ENCODE measurements at regions not wholly inside any gene's neighbourhood (a gene's known extent, or its start where the extent isn't known, plus 50 kb on each side); places are given as distances from the start of the nearest gene placed in this dataset.

DNA sequence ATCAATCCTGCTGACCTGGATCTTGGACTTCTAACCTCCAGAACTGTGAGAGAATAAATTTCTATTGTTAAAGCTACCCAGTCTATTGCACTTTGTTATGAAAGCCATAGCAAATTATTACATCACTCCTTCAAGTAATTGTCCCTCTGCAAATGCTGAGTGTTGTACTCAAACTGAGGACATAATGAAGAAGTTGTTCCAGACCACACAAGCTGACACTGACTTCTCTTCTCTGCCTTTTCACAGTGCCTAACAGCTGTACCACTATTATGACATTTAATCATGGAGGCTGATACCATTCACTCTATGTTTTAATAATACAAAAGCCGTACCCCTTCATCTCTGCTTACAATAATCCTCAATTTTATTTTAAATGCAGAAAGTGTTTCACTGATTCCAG, 424.1 kb upstream of the PIK3C3 start:
- no peak overlapping the region for H3K4me3 Mint-ChIP-seq
- H3K9me3 Mint-ChIP-seq: no peaks in the 10 kb centered on the region
- H3K4me1 Mint-ChIP-seq (ENCODE audit: low read depth): no peaks in the 10 kb centered on the region
- no peaks in the 10 kb centered on the region for H3K36me3 Mint-ChIP-seq (ENCODE audit: low read depth)
- intact Hi-C loops (cut with micrococcal nuclease): no loop called here
- no peak overlapping the region for H3K27ac Mint-ChIP-seq
- no peaks in the 10 kb centered on the region for H3K27me3 Mint-ChIP-seq

DNA sequence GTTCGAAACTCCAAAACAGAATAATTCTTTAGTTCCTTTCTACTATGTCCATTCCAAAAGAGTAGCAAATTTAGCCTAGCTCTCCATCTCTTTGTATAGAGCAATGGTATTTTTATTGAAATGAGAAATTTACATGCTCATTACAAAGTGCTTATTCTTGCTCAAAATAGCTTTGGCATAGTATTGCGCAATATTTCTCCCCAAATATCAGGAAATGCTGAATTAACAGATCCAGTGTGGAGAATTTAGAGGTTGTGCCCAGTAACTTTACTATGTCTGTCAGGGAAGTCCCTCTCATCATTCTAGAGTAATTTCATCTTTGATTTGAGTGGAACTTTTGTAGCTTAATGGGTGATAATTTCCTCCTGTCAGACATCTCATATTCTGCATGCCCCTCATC, 425.9 kb upstream of the PIK3C3 start:
- Mint-ChIP-seq H3K9me3 (no peaks in the 10 kb centered on the region), H3K36me3 (ENCODE audit: low read depth) (no peaks in the 10 kb centered on the region), H3K27ac (no peak overlapping the region), H3K27me3 (no peaks in the 10 kb centered on the region), H3K4me3 (no peak overlapping the region), H3K4me1 (ENCODE audit: low read depth) (no peaks in the 10 kb centered on the region)
- intact Hi-C loops (cut with micrococcal nuclease): no loop called here

DNA sequence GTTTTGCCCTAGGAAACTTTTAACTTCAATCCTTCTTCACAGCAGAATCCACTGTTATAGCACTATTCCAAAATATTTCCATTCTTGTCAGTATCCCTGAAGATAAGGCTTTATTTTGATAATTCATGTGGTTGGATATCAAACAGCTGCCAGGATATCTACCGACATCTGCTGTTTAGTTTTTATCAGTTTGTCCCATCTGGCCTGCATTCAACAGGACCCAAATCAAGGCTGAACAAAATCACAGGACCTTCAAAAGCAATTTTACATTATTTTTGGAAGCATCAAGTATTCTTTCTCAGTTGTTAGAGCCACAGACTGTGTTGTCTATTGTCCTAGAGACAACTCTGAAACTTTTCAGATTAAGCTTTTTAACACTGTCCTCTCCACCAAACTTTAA, 429.0 kb upstream of the PIK3C3 start:
- H3K4me1 Mint-ChIP-seq (ENCODE audit: low read depth): no peaks in the 10 kb centered on the region
- no peak overlapping the region for H3K4me3 Mint-ChIP-seq
- intact Hi-C loops (cut with micrococcal nuclease): no loop called here
- no peaks in the 10 kb centered on the region for H3K9me3 Mint-ChIP-seq
- H3K27me3 Mint-ChIP-seq: no peaks in the 10 kb centered on the region
- H3K27ac Mint-ChIP-seq: no peak overlapping the region
- H3K36me3 Mint-ChIP-seq (ENCODE audit: low read depth): no peaks in the 10 kb centered on the region

DNA sequence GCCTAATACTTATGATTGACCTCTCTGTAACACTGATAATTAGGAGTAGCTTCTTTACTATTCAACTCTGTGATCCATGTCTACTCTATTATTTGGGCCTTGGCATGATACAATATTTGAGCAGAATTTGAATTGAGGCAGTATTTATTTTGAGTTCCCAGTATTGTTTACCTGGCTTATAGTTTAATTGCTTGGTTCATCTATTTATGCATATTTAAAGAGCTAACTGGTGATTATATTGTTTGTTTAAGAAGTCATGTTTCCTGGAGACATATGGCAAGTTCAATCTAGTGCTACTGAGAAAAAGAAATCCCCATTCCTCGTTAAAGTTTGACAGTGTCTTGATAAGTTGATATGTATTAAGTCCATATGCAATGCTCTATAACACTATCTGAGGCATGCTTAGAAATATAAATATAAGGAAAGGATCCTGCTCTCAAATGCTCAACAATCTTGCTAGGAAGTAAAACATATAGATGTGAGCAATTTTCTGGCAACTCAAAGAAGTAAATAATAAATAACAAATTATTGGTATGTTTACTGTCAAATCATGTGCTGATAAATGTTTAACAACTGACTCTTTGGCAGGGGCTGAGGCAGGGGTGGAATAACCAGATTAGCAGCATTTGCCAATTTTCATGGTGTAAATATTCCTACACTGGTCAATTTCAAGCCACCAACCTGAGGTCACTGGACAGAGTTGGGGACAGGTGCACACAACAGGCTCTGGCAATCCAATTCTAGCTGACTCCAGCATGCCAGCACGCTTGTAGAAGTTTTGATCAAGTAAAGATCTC, 430.2 kb upstream of the PIK3C3 start:
- no peaks in the 10 kb centered on the region for H3K4me1 Mint-ChIP-seq (ENCODE audit: low read depth)
- H3K4me3 Mint-ChIP-seq: no peak overlapping the region
- H3K27me3 Mint-ChIP-seq: no peaks in the 10 kb centered on the region
- H3K36me3 Mint-ChIP-seq (ENCODE audit: low read depth): no peaks in the 10 kb centered on the region
- intact Hi-C loops (cut with micrococcal nuclease): no loop called here
- no peaks in the 10 kb centered on the region for H3K9me3 Mint-ChIP-seq
- no peak overlapping the region for H3K27ac Mint-ChIP-seq

DNA sequence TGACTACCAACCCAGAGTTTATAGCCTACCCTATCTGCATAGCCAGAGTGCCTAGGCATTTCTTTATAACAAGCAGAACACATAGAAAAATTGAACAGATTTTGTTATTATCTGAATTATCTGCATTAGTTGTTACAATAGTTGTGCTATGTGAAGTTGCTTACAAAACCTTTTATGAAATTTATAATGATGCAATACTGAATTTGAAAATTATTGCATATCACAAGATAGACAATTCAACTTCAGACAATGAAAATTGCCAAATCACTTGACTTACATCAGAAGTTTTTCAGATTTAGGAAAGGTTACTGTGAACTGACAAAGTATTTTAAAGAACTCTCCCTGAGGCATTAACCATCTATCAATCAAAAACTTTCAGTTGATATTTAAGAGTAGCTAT, 437.9 kb upstream of the PIK3C3 start:
- Mint-ChIP-seq H3K4me1 (ENCODE audit: low read depth) (no peaks in the 10 kb centered on the region), H3K27me3 (no peaks in the 10 kb centered on the region)
- intact Hi-C loops (cut with micrococcal nuclease): no loop called here

DNA sequence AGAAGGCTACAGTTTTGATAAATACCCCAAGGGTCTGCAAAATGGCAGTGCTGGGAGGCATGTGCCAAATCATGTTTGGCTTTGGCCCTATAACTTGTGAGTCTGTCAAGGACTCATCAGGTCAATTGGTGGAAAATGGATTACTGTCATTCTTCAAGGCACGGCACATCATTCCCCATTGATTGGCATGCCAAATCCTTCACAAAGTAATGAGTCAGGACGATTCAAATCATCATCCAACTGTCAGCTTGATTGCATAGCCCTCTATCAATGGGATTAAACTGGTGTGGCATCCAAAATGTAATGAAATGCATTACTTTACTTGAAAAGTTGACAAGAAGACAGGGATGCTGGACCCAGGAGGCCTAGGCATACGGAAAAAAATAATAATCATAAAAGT, 441.6 kb upstream of the PIK3C3 start:
- Mint-ChIP-seq H3K9me3 (no peaks in the 10 kb centered on the region), H3K27ac (no peak overlapping the region), H3K4me1 (ENCODE audit: low read depth) (no peaks in the 10 kb centered on the region), H3K27me3 (no peaks in the 10 kb centered on the region), H3K36me3 (ENCODE audit: low read depth) (no peaks in the 10 kb centered on the region), H3K4me3 (no peak overlapping the region)
- intact Hi-C loops (cut with micrococcal nuclease): no loop called here

More for the DNA sequence above, 437.9 kb upstream of the PIK3C3 start:
- no peaks in the 10 kb centered on the region for H3K9me3 Mint-ChIP-seq
- no peak overlapping the region for H3K4me3 Mint-ChIP-seq
- H3K27ac Mint-ChIP-seq: no peak overlapping the region
- no peaks in the 10 kb centered on the region for H3K36me3 Mint-ChIP-seq (ENCODE audit: low read depth)

DNA sequence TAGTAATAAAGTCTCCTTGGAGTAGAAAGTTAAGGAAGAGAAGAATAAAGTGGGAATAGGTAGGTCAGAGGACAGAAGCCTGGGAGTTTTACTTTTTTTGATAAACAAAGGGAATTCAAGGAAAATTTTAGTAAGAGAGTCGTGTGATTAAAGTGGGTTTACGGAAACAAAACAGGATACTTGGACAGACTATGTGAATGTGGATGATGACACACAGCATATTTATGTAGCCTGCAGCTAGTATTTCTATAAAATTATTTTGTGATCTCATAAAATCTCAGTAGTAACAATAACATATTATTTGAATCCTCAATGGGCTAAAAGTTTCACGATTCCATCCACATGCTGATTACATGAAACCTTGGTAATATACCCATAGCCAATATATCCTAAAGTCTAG, 450.7 kb upstream of the PIK3C3 start:
- H3K9me3 Mint-ChIP-seq: no peaks in the 10 kb centered on the region
- H3K27me3 Mint-ChIP-seq: no peaks in the 10 kb centered on the region
- intact Hi-C loops (cut with micrococcal nuclease): no loop called here
- H3K4me1 Mint-ChIP-seq (ENCODE audit: low read depth): no peaks in the 10 kb centered on the region
- H3K36me3 Mint-ChIP-seq (ENCODE audit: low read depth): no peaks in the 10 kb centered on the region
- H3K27ac Mint-ChIP-seq: no peak overlapping the region
- no peak overlapping the region for H3K4me3 Mint-ChIP-seq

DNA sequence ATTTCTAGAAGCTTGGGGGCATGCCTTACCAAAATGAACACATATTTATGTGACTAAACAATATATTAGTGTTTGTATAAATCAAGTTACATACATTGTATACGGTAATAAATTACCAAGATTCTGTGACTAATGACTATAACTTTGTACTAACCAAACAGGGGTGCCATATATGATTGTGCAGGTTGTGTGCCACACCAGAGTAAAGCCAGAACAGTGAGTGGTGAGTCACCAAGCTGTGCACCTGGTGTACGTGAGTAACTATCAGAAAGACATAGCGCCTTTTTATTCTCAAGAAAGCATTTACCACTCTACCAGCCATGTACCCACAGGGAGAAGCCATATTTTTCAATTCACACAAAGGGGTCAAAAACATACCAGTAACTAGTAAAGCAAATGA, 453.2 kb upstream of the PIK3C3 start:
- no peaks in the 10 kb centered on the region for H3K27me3 Mint-ChIP-seq
- H3K4me1 Mint-ChIP-seq (ENCODE audit: low read depth): no peaks in the 10 kb centered on the region
- intact Hi-C loops (cut with micrococcal nuclease): no loop called here
- no peaks in the 10 kb centered on the region for H3K9me3 Mint-ChIP-seq
- H3K4me3 Mint-ChIP-seq: no peak overlapping the region
- H3K27ac Mint-ChIP-seq: no peak overlapping the region
- no peaks in the 10 kb centered on the region for H3K36me3 Mint-ChIP-seq (ENCODE audit: low read depth)

DNA sequence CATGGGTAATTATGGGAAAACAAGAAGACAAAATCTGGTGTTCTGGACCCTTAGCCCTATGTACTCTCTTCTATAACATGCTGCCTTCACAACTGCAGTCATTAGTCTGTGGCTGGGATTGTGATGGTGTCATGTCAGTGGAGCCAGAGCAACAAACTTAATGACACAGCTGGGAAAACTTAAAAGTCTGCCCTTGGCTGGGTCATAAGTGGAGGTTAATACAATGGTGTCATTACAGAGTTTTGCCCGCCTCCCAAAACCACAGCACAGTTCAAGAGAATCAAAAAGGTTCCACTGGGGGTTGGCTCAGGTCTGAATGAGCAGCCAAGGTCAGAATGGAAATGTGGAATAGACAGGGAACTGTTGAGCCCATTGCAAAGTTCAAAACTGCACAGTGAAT, 455.7 kb upstream of the PIK3C3 start:
- Mint-ChIP-seq H3K27ac (no peak overlapping the region), H3K9me3 (no peaks in the 10 kb centered on the region), H3K27me3 (no peaks in the 10 kb centered on the region), H3K4me1 (ENCODE audit: low read depth) (no peaks in the 10 kb centered on the region), H3K4me3 (no peak overlapping the region), H3K36me3 (ENCODE audit: low read depth) (no peaks in the 10 kb centered on the region)
- intact Hi-C loops (cut with micrococcal nuclease): no loop called here

DNA sequence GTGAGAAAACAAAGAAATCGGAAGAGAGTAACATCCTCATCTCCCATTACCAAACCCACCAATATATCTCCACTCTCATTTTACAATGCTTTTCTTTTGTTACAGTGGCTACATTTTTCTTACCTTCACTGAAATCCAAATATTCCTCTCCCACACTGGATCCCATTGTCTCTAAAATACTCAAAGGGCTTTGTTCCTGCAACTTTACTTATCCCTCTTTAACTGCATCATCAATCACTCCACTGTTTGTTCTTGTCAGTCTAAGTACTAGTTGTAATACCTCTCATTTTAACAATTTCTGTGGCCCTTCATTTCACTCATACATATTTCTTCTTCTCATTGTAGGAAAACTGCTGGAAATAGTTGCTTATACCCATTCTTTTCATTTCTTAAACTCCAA, 464.2 kb upstream of the PIK3C3 start:
- no peaks in the 10 kb centered on the region for H3K9me3 Mint-ChIP-seq
- H3K36me3 Mint-ChIP-seq (ENCODE audit: low read depth): no peaks in the 10 kb centered on the region
- no peaks in the 10 kb centered on the region for H3K27me3 Mint-ChIP-seq
- intact Hi-C loops (cut with micrococcal nuclease): no loop called here
- H3K4me1 Mint-ChIP-seq (ENCODE audit: low read depth): no peaks in the 10 kb centered on the region
- H3K4me3 Mint-ChIP-seq: no peak overlapping the region
- no peak overlapping the region for H3K27ac Mint-ChIP-seq

DNA sequence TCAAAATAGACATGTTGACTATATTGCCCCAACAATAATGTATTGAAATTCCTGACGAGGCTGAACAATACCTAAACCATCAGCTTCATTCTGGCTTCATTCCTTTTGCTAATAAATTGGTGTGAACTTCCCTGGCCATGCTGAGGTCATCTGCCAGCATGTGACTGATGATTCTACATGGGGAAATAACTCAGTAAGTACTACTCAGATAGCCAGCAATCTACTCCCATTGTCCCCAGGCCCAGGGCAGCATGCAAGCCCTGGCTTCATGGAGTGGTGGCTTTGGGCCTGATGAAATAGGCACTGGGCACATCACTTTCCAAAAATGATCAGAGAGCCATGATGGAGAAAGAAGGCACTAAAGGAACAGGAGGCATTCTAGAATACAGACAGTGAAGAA, 468.5 kb upstream of the PIK3C3 start:
- no peak overlapping the region for H3K27ac Mint-ChIP-seq
- no peaks in the 10 kb centered on the region for H3K36me3 Mint-ChIP-seq (ENCODE audit: low read depth)
- H3K27me3 Mint-ChIP-seq: no peaks in the 10 kb centered on the region
- intact Hi-C loops (cut with micrococcal nuclease): no loop called here
- no peaks in the 10 kb centered on the region for H3K4me1 Mint-ChIP-seq (ENCODE audit: low read depth)
- H3K9me3 Mint-ChIP-seq: no peaks in the 10 kb centered on the region
- no peak overlapping the region for H3K4me3 Mint-ChIP-seq

DNA sequence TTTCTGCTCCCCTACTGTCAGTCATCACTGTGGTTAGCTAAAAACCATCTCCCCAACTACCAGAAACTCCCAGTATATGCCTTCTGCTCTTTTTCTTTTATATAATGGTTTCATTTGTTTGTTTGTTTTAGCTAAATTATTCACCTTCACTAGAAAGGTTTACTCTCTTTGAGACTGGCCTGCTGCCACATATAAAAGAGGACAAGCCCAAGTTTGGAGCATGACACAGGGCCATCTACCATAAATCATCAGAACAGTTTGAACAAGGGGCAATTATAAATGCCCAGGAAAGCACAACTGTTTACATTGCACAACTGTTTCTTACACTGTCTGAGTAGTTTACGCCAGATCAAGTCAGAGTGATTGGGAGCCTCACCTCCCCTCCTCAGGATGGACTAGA, 471.0 kb upstream of the PIK3C3 start:
- Mint-ChIP-seq H3K4me1 (ENCODE audit: low read depth) (no peaks in the 10 kb centered on the region), H3K27ac (no peak overlapping the region), H3K36me3 (ENCODE audit: low read depth) (no peaks in the 10 kb centered on the region), H3K9me3 (no peaks in the 10 kb centered on the region), H3K4me3 (no peak overlapping the region), H3K27me3 (no peaks in the 10 kb centered on the region)
- intact Hi-C loops (cut with micrococcal nuclease): no loop called here

DNA sequence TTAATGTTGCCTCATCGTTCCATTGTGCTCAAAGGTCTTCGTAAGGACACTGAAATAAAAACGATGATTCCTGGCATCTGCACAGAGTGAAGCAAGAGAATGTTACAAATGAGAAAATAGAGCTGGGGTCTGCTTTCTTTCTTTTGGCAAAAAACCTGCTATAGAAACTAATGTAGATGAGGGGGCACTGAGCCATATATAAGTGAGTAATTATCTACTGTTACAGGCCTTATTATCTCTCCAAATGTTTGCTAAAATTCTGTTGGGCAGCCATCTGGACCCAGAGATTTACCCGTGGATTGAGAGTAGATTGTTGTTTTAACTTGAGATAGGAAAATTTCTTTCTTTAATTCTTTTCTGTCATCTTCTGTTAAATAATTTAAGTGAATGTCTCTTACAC, 472.5 kb upstream of the PIK3C3 start:
- no peak overlapping the region for H3K27ac Mint-ChIP-seq
- no peaks in the 10 kb centered on the region for H3K9me3 Mint-ChIP-seq
- no peaks in the 10 kb centered on the region for H3K36me3 Mint-ChIP-seq (ENCODE audit: low read depth)
- H3K4me1 Mint-ChIP-seq (ENCODE audit: low read depth): no peaks in the 10 kb centered on the region
- no peaks in the 10 kb centered on the region for H3K27me3 Mint-ChIP-seq
- intact Hi-C loops (cut with micrococcal nuclease): no loop called here
- H3K4me3 Mint-ChIP-seq: no peak overlapping the region

DNA sequence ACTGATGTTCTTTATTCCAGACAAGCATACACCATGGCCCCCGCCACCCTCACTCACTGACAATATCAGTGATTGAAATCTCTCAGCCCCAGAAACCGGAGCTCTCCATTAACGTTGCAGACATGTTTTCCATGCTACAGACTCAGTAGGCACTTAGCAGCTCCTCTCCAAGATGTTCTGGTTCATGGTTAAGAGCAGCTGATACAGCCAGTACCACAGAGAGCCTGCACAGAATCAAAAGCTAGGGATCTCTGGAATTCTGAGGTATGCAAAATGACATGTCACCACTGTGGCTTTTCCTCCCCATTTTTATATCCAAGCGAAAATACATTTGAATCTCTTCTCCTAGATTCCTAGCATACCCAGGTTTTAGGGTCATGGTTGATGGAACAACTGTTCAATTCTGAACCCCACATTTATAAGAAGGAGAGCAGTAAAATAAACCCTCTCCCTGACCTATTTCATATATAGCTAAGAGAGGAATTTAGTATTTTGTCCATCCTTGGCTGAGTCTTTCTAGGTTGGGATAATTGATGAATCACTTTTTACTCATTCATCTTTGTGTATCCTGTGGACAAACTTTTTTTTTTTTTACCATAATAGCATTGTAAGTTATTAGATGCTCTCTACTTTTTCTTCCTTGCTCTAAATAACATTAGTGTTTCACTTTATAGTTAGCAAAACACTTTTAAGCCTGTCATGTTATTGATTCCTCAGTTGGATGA, 488.4 kb upstream of the PIK3C3 start:
- no peaks in the 10 kb centered on the region for H3K27me3 Mint-ChIP-seq
- H3K27ac Mint-ChIP-seq: no peak overlapping the region
- H3K4me3 Mint-ChIP-seq: no peak overlapping the region
- H3K9me3 Mint-ChIP-seq: no peaks in the 10 kb centered on the region
- H3K36me3 Mint-ChIP-seq (ENCODE audit: low read depth): no peaks in the 10 kb centered on the region
- no peaks in the 10 kb centered on the region for H3K4me1 Mint-ChIP-seq (ENCODE audit: low read depth)
- intact Hi-C loops (cut with micrococcal nuclease): no loop called here

DNA sequence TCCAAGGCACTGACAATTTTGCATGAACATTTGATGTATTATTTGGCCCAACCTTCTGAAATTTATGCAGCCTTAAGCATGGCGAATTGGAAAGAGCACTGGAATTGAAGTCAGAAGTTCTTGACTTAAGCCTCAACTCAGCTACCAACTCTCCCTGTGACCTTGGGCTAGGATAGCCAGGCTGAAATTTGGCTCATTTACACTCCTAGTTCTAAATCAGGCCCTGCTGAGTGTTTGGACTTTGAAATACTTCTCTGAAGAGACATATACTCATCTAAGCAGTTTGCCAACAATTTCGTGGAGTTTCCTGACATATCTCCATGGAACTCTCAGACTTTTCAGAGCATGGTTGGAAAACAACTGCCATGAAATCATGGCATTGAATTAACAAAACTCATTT, 489.6 kb upstream of the PIK3C3 start:
- no peaks in the 10 kb centered on the region for H3K36me3 Mint-ChIP-seq (ENCODE audit: low read depth)
- no peaks in the 10 kb centered on the region for H3K4me1 Mint-ChIP-seq (ENCODE audit: low read depth)
- H3K9me3 Mint-ChIP-seq: no peaks in the 10 kb centered on the region
- intact Hi-C loops (cut with micrococcal nuclease): no loop called here
- H3K4me3 Mint-ChIP-seq: no peak overlapping the region
- no peaks in the 10 kb centered on the region for H3K27me3 Mint-ChIP-seq
- H3K27ac Mint-ChIP-seq: no peak overlapping the region

Measured in dendritic cell treated with granulocyte-macrophage colony-stimulating factor and Interleukin-4, amounts not matched to agents 40 ng/mL and 50 ng/mL, for 4 days (primary cell).